Nephron progenitor cell (in vitro differentiated cells): ENCODE measurements at regions not wholly inside any gene's neighbourhood (a gene's known extent, or its start where the extent isn't known, plus 50 kb on each side); places are given as distances from the start of the nearest gene placed in this dataset.
A peak's percentile ranks its signal among the peaks of the same experiment; 100 is the strongest.

Source experiments
- DNase-seq: peaks from one replicate; pipeline ENCODE4 v3.0.0; 2021
- H3K27ac Mint-ChIP-seq: 2 replicates; pipeline ENCODE4 v1.8.0; 2021; ENCODE audit warnings: mild to moderate bottlenecking, moderate library complexity, mixed read lengths
- H3K27me3 Mint-ChIP-seq: 2 replicates; pipeline ENCODE4 v1.8.0; 2021; ENCODE audit warnings: mild to moderate bottlenecking, low read depth, mixed read lengths; ENCODE audit not compliant: poor library complexity
- H3K36me3 Mint-ChIP-seq: 2 replicates; pipeline ENCODE4 v1.8.0; 2021; ENCODE audit warnings: low read depth, mixed read lengths
- H3K4me1 Mint-ChIP-seq: 2 replicates; pipeline ENCODE4 v1.8.0; 2021; ENCODE audit warnings: mixed read lengths
- H3K4me3 Mint-ChIP-seq: 2 replicates; pipeline ENCODE4 v1.8.0; 2021; ENCODE audit warnings: mild to moderate bottlenecking, moderate library complexity, mixed read lengths
- H3K9me3 Mint-ChIP-seq: 2 replicates; pipeline ENCODE4 v1.8.0; 2021; ENCODE audit warnings: mild to moderate bottlenecking, moderate library complexity, mixed read lengths
- TF ChIP-seq, protein P1 (sequence below): fragments of 200-600 bp; sonication (generic); IDR thresholded peaks from 2 replicates; pipeline ENCODE4 v1.5.0; 2021; ENCODE audit warnings: antibody characterized with exemption

DNA sequence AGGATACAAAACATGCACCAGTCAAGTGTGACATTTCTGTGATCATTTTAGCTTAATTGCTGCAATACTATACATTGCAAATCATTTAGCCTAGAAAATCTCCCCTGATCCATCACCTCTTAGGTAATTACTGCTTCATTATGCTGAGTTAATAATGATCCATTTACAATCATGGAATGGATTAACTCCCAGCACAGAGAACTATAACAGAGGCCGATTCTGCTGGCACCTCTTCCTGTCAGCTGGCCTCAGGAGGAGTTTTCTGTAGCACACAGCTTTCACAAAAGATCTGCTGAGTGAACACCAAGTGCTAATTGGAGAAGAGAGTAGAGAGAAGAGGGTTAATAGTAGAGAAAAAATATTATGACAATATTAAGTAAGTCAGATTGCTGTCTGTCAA is 591.8 kb upstream of the KIRREL3 start:
- Mint-ChIP-seq H3K9me3 (no peaks in the 10 kb centered on the region), H3K4me3 (no peak overlapping the region), H3K27ac (peak overlapping the region; percentile 70), H3K27me3 (peaks cover 6% of the 10 kb centered on the region), H3K4me1 (peaks cover 22% of the 10 kb centered on the region), H3K36me3 (no peaks in the 10 kb centered on the region)
- TF ChIP-seq, protein P1, sequence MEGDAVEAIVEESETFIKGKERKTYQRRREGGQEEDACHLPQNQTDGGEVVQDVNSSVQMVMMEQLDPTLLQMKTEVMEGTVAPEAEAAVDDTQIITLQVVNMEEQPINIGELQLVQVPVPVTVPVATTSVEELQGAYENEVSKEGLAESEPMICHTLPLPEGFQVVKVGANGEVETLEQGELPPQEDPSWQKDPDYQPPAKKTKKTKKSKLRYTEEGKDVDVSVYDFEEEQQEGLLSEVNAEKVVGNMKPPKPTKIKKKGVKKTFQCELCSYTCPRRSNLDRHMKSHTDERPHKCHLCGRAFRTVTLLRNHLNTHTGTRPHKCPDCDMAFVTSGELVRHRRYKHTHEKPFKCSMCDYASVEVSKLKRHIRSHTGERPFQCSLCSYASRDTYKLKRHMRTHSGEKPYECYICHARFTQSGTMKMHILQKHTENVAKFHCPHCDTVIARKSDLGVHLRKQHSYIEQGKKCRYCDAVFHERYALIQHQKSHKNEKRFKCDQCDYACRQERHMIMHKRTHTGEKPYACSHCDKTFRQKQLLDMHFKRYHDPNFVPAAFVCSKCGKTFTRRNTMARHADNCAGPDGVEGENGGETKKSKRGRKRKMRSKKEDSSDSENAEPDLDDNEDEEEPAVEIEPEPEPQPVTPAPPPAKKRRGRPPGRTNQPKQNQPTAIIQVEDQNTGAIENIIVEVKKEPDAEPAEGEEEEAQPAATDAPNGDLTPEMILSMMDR = no peak
- no peak for DNase-seq

DNA sequence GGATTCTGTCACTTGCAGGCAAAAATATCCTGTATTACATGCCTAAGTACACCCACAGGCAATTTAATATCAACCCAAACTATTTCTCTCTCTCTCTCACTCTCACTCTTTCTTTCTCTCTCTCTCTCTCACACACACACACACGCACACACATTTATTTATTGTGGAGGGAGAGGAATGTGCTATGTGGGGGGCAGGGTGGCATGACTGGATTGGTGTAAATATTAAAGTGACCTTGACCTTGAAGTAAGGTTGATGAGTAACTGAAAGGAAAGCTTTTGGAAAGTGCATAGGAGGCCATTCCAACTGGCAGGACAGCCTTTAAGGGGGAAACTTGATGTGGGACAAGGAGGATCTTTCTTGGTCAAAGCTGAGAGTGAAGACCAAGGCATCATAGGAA is 589.7 kb upstream of the KIRREL3 start:
- no peak overlapping the region for H3K4me3 Mint-ChIP-seq
- H3K27me3 Mint-ChIP-seq = peaks cover 6% of the 10 kb centered on the region
- H3K9me3 Mint-ChIP-seq = no peaks in the 10 kb centered on the region
- no peak for DNase-seq
- no peaks in the 10 kb centered on the region for H3K36me3 Mint-ChIP-seq
- peaks cover 12% of the 10 kb centered on the region for H3K4me1 Mint-ChIP-seq
- no peak overlapping the region for H3K27ac Mint-ChIP-seq
- TF ChIP-seq, protein P1 = no peak

DNA sequence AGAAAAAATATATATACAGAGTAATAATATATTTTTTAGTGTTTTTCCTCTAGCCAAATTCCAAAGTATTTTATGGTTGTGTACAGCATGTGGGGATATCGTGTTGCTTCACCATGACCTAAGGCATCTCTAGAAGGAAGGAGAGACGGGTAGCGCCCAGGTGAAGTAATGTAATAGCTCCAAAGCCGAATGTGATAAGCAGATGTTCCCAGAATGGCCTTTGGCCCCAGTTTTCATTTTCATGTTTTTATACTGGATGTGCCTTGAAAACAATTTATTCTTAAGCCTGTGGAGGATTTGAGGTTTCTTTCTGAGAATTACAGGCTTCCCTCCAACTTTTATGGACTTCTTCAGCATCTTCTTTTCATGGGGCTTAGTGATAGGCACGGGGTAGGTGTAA is 587.9 kb upstream of the KIRREL3 start:
- H3K9me3 Mint-ChIP-seq = no peaks in the 10 kb centered on the region
- no peak overlapping the region for H3K4me3 Mint-ChIP-seq
- DNase-seq = no peak
- TF ChIP-seq, protein P1 = no peak
- H3K27me3 Mint-ChIP-seq = peaks cover 8% of the 10 kb centered on the region
- no peak overlapping the region for H3K27ac Mint-ChIP-seq
- no peaks in the 10 kb centered on the region for H3K36me3 Mint-ChIP-seq
- H3K4me1 Mint-ChIP-seq = peaks cover 8% of the 10 kb centered on the region

DNA sequence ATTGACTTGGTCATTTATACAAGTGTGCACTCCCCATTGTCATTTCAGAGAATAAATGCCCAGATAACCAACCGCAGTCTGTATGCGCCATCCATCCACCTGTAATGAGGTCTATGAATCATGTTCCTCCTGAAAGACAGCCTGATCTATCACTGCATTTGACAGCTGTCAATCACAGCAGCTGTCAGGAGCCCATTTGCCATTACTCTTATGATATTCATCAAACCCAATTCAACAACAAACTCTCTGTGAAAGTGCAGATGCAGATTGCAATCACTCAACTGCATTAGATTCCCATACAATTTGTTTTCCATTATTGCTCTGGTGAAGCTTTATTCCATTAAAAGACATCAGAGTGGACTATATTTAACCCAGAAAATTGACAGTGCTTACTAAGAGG is 586.9 kb upstream of the KIRREL3 start:
- no peak overlapping the region for H3K4me3 Mint-ChIP-seq
- no peak for DNase-seq
- H3K36me3 Mint-ChIP-seq = no peaks in the 10 kb centered on the region
- H3K9me3 Mint-ChIP-seq = no peaks in the 10 kb centered on the region
- peaks cover 3% of the 10 kb centered on the region for H3K4me1 Mint-ChIP-seq
- TF ChIP-seq, protein P1 = no peak
- no peak overlapping the region for H3K27ac Mint-ChIP-seq
- H3K27me3 Mint-ChIP-seq = peaks cover 6% of the 10 kb centered on the region

DNA sequence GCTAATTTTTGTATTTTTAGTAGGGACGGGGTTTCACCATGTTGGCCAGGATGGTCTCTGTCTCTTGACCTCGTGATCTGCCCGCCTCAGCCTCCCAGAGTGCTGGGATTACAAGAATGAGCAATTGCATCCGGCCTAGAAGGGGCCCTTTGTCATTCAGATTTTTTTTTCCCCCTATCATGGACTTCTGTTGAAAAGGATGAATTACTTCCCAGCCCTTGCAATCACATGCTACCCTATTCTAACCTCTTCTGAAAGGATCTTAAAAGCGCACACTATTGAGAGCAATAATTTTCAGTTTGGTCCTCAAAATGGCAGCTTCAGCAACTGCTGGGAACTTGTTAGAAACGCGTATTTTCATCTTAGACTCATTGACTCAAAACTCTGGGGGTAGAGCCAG is 575.6 kb upstream of the KIRREL3 start:
- TF ChIP-seq, protein P1 = no peak
- no peak overlapping the region for H3K27ac Mint-ChIP-seq
- H3K9me3 Mint-ChIP-seq = peaks cover 15% of the 10 kb centered on the region

DNA sequence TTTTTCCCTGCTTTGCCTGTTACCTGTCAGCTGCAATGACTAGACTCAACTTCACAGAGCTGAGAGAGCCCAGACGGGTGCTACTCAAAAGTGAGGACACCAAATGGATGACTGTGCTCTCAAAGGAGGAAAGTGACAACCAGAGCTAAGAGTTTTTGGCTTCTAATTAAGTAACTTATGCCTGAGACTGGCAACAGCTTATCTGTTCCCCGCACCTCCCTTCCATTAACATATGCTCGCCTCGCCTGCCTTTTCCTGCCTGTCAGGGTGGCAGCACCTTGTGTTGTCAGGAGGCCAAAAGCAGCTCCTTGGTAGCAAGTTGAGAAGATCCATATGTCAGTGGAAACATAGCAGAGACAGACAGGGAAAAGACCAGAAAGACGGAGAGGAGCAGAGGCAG is 573.9 kb upstream of the KIRREL3 start:
- no peak for DNase-seq
- H3K4me1 Mint-ChIP-seq = peaks cover 5% of the 10 kb centered on the region
- peaks cover 15% of the 10 kb centered on the region for H3K9me3 Mint-ChIP-seq
- no peak overlapping the region for H3K27ac Mint-ChIP-seq
- TF ChIP-seq, protein P1 = no peak
- H3K4me3 Mint-ChIP-seq = no peak overlapping the region
- H3K27me3 Mint-ChIP-seq = no peaks in the 10 kb centered on the region
- H3K36me3 Mint-ChIP-seq = no peaks in the 10 kb centered on the region

More for the DNA sequence above, 575.6 kb upstream of the KIRREL3 start:
- Mint-ChIP-seq H3K27me3 (no peaks in the 10 kb centered on the region), H3K4me1 (peaks cover 5% of the 10 kb centered on the region), H3K36me3 (no peaks in the 10 kb centered on the region), H3K4me3 (no peak overlapping the region)
- DNase-seq = no peak
